ENCODE measurements at regions not wholly inside any gene's neighbourhood (a gene's known extent, or its start where the extent isn't known, plus 50 kb on each side); places are given as distances from the start of the nearest gene placed in this dataset.

GRCh38 chr10:89861584-89862301, 160.4 kb downstream of the KIF20B start:
- TF ChIP-seq CTCF (IDR thresholded peaks at IDR 0.05) (no peak), SREBF2 (IDR thresholded peaks at IDR 0.05) (no peak), POLR2A (IDR thresholded peaks at IDR 0.05; ENCODE audit: low read length) (no peak), ELK1 (IDR thresholded peaks at IDR 0.05; ENCODE audit: low read depth, low read length) (no peak), NFE2L2 (conservative IDR thresholded peaks at IDR 0.05; ENCODE audit: low read length) (no peak), REST (IDR thresholded peaks at IDR 0.05) (no peak), E2F6 (IDR thresholded peaks at IDR 0.05; ENCODE audit: borderline replicate concordance, low read depth) (no peak), BHLHE40 (IDR thresholded peaks at IDR 0.05; ENCODE audit: low read depth, low read length) (no peak), EP300 (IDR thresholded peaks at IDR 0.05) (no peak), POLR2AphosphoS2 (conservative IDR thresholded peaks at IDR 0.05; ENCODE audit: low read length) (no peak), RCOR1 (IDR thresholded peaks at IDR 0.05; ENCODE audit: low read depth, low read length) (no peak), RFX5 (IDR thresholded peaks at IDR 0.05) (no peak)
